ENCODE measurements at regions not wholly inside any gene's neighbourhood (a gene's known extent, or its start where the extent isn't known, plus 50 kb on each side); places are given as distances from the start of the nearest gene placed in this dataset.

DNA sequence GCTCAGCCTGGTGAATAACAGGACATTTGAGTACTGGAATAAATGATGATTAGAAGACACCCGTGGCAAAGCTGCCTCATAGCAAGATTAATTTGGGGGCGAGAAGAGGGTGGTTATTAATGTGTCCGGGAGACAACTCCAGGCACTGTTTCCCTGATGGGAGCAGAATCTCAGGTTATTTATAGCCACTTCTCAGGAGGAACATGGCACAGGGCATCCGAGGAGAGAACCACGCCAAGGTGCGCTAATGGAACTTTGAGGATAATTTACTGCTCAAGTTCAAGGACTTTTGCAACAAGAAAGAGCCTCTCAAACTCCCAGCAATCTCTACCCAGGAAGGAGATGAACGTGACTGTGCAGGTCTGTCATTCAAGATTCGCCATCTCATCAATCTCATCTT lies 362.5 kb upstream of the ERCC4 start:
- TF ChIP-seq, protein P1, sequence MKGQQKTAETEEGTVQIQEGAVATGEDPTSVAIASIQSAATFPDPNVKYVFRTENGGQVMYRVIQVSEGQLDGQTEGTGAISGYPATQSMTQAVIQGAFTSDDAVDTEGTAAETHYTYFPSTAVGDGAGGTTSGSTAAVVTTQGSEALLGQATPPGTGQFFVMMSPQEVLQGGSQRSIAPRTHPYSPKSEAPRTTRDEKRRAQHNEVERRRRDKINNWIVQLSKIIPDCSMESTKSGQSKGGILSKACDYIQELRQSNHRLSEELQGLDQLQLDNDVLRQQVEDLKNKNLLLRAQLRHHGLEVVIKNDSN (IDR thresholded peaks at IDR 0.05; ENCODE audit: borderline replicate concordance, low read depth): no peak
- TF ChIP-seq FOSL2 (IDR thresholded peaks at IDR 0.05; ENCODE audit: borderline replicate concordance, low read depth): no peak
- no peak for TF ChIP-seq EP300 (IDR thresholded peaks at IDR 0.05; ENCODE audit: borderline replicate concordance in 1 of 2, low read depth in 1 of 2, low read length in 1 of 2)
- TF ChIP-seq RAD21 (IDR thresholded peaks at IDR 0.05; ENCODE audit: low read length): no peak
- TF ChIP-seq RXRA (IDR thresholded peaks at IDR 0.05; ENCODE audit: borderline replicate concordance, low read depth): no peak
- no peak for TF ChIP-seq CHD2 (IDR thresholded peaks at IDR 0.05; ENCODE audit: low read length, partially characterized antibody)
- TF ChIP-seq, protein P2, sequence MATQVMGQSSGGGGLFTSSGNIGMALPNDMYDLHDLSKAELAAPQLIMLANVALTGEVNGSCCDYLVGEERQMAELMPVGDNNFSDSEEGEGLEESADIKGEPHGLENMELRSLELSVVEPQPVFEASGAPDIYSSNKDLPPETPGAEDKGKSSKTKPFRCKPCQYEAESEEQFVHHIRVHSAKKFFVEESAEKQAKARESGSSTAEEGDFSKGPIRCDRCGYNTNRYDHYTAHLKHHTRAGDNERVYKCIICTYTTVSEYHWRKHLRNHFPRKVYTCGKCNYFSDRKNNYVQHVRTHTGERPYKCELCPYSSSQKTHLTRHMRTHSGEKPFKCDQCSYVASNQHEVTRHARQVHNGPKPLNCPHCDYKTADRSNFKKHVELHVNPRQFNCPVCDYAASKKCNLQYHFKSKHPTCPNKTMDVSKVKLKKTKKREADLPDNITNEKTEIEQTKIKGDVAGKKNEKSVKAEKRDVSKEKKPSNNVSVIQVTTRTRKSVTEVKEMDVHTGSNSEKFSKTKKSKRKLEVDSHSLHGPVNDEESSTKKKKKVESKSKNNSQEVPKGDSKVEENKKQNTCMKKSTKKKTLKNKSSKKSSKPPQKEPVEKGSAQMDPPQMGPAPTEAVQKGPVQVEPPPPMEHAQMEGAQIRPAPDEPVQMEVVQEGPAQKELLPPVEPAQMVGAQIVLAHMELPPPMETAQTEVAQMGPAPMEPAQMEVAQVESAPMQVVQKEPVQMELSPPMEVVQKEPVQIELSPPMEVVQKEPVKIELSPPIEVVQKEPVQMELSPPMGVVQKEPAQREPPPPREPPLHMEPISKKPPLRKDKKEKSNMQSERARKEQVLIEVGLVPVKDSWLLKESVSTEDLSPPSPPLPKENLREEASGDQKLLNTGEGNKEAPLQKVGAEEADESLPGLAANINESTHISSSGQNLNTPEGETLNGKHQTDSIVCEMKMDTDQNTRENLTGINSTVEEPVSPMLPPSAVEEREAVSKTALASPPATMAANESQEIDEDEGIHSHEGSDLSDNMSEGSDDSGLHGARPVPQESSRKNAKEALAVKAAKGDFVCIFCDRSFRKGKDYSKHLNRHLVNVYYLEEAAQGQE (IDR thresholded peaks at IDR 0.05; ENCODE audit: low read depth, low read length): no peak
- no peak for TF ChIP-seq NFIC (IDR thresholded peaks at IDR 0.05; ENCODE audit: borderline replicate concordance)
- TF ChIP-seq, protein P3, sequence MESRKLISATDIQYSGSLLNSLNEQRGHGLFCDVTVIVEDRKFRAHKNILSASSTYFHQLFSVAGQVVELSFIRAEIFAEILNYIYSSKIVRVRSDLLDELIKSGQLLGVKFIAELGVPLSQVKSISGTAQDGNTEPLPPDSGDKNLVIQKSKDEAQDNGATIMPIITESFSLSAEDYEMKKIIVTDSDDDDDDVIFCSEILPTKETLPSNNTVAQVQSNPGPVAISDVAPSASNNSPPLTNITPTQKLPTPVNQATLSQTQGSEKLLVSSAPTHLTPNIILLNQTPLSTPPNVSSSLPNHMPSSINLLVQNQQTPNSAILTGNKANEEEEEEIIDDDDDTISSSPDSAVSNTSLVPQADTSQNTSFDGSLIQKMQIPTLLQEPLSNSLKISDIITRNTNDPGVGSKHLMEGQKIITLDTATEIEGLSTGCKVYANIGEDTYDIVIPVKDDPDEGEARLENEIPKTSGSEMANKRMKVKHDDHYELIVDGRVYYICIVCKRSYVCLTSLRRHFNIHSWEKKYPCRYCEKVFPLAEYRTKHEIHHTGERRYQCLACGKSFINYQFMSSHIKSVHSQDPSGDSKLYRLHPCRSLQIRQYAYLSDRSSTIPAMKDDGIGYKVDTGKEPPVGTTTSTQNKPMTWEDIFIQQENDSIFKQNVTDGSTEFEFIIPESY (IDR thresholded peaks at IDR 0.05; ENCODE audit: borderline replicate concordance, low read depth): no peak
- TF ChIP-seq YY1 (IDR thresholded peaks at IDR 0.05; ENCODE audit: low read depth): no peak
- no peak for TF ChIP-seq MXI1 (IDR thresholded peaks at IDR 0.05; ENCODE audit: low read depth, low read length)
- WGBS (ENCODE audit: low lambda C conversion rate): 14% methylated on average over 8 of the region's 8 CpGs
- H3K4me1 ChIP-seq (ENCODE audit: control insufficient read depth in 1 of 2, insufficient read depth in 2 of 2, low read depth in 1 of 2, low read length in 1 of 2): no peaks in the 10 kb centered on the region
- H4K20me1 ChIP-seq (ENCODE audit: insufficient read depth): no peaks in the 10 kb centered on the region
- no peak overlapping the region for H2AFZ ChIP-seq (ENCODE audit: low read depth)
- H3K27me3 ChIP-seq (ENCODE audit: insufficient read depth): no peaks in the 10 kb centered on the region
- no peaks in the 10 kb centered on the region for H3K9me2 ChIP-seq
- H3K9me3 ChIP-seq: no peaks in the 10 kb centered on the region
- no peak overlapping the region for H3K27ac ChIP-seq (ENCODE audit: low read depth in 2 of 2, low read length in 1 of 2)
- no peaks in the 10 kb centered on the region for H3F3A ChIP-seq (replicated peaks; ENCODE audit: insufficient read depth)
- no peak for DNase-seq
- no peaks in the 10 kb centered on the region for H3K36me3 ChIP-seq (replicated peaks in 1 of 2; ENCODE audit: control insufficient read depth in 1 of 2, insufficient read depth in 2 of 2, low read length in 1 of 2)
- H3K4me2 ChIP-seq: no peak overlapping the region
- no peaks in the 10 kb centered on the region for H3K79me2 ChIP-seq (ENCODE audit: insufficient read depth)
- no peak overlapping the region for H3K4me3 ChIP-seq (ENCODE audit: low read depth in 2 of 2, low read length in 1 of 2)
- POLR2A ChIA-PET: no interaction called here
- CTCF ChIA-PET: no interaction called here
- no peak overlapping the region for H3K9ac ChIP-seq

DNA sequence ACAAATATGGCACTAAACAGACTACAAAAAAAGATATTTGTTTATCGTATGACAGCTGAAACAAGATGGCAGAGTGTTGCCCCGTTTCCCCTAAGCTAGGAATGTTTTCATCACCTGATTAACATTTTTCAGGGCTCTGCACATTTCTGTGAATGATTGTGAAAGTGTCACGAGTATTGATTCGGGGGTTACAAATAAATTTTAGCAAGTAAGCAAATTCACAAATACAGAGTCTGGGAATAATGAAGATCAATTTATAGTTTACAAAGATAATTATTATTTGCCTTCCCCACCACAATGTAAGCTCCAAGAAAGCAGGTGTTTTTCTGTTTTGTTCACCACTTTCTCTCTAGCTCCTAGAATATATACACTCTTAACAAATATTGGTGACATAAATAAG lies 361.2 kb upstream of the ERCC4 start:
- Histone ChIP-seq H3K27me3 (ENCODE audit: insufficient read depth) (no peaks in the 10 kb centered on the region), H3K79me2 (ENCODE audit: insufficient read depth) (no peaks in the 10 kb centered on the region), H4K20me1 (ENCODE audit: insufficient read depth) (no peaks in the 10 kb centered on the region), H3K27ac (ENCODE audit: low read depth in 2 of 2, low read length in 1 of 2) (no peak overlapping the region), H3K9me3 (no peaks in the 10 kb centered on the region), H2AFZ (ENCODE audit: low read depth) (no peak overlapping the region), H3K9me2 (no peaks in the 10 kb centered on the region), H3K9ac (no peak overlapping the region), H3K36me3 (replicated peaks in 1 of 2; ENCODE audit: control insufficient read depth in 1 of 2, insufficient read depth in 2 of 2, low read length in 1 of 2) (no peaks in the 10 kb centered on the region), H3K4me2 (no peak overlapping the region), H3K4me3 (ENCODE audit: low read depth in 2 of 2, low read length in 1 of 2) (no peak overlapping the region), H3F3A (replicated peaks; ENCODE audit: insufficient read depth) (no peaks in the 10 kb centered on the region), H3K4me1 (ENCODE audit: control insufficient read depth in 1 of 2, insufficient read depth in 2 of 2, low read depth in 1 of 2, low read length in 1 of 2) (no peaks in the 10 kb centered on the region)
- DNase-seq: no peak
- 9% methylated on average over 4 of the region's 4 CpGs for WGBS (ENCODE audit: low lambda C conversion rate)
- TF ChIP-seq GATA2 (CRISPR knock-in tag; IDR thresholded peaks at IDR 0.05): no peak
- ChIA-PET POLR2A (no interaction called here), CTCF (no interaction called here)

Measured in SK-N-SH (cell line).